Keratinocyte (primary cell): ENCODE measurements at regions not wholly inside any gene's neighbourhood (a gene's known extent, or its start where the extent isn't known, plus 50 kb on each side); places are given as distances from the start of the nearest gene placed in this dataset.

ENCODE experiments used
- DNase-seq: peaks from one replicate; pipeline ENCODE4 v3.0.0-alpha.2; 2011; ENCODE audit warnings: low read depth, missing footprints, low spot score
- FAIRE-seq: peaks from 2 replicates; lab custom pipeline; 2011; peaks lifted over from hg19 to GRCh38; lab: Jason Lieb, UNC
- H2AFZ ChIP-seq: 2 replicates; pipeline ENCODE4 v1.6.0; 2012; ENCODE audit warnings: low read length, control low read depth, inconsistent platforms; ENCODE audit not compliant: control insufficient read depth
- H3K27ac ChIP-seq: 2 replicates; pipeline ENCODE4 v1.5.1; 2011; ENCODE audit warnings: low read length; ENCODE audit not compliant: control insufficient read depth, insufficient read depth
- H3K27me3 ChIP-seq: 3 replicates; pipeline ENCODE4 v1.6.0; 2011; ENCODE audit warnings: low read length; ENCODE audit not compliant: control insufficient read depth, insufficient read depth; ENCODE audit errors: extremely low read depth
- H3K36me3 ChIP-seq, 2 experiments: 2 replicates in 1 of 2; 3 replicates in 1 of 2; pipeline ENCODE4 v1.5.1; 2011; ENCODE audit warnings: low read length in 2 of 2, mild to moderate bottlenecking in 1 of 2; ENCODE audit not compliant: control insufficient read depth in 2 of 2, insufficient read depth in 2 of 2; ENCODE audit errors: extremely low read depth in 1 of 2
- H3K4me1 ChIP-seq: 3 replicates; pipeline ENCODE4 v1.5.1; 2011; ENCODE audit warnings: low read length; ENCODE audit not compliant: control insufficient read depth, insufficient read depth; ENCODE audit errors: extremely low read depth
- H3K4me2 ChIP-seq: 3 replicates; pipeline ENCODE4 v1.6.0; 2011; ENCODE audit warnings: low read depth, low read length; ENCODE audit not compliant: control insufficient read depth, insufficient read depth; ENCODE audit errors: extremely low read depth
- H3K4me3 ChIP-seq, 3 experiments: fragments of 200-600 bp in 1 of 3; sonication (generic) in 1 of 3; 2 replicates in 2 of 3; 3 replicates in 1 of 3; pipeline ENCODE4 v1.5.1; 2011 to 2016; ENCODE audit warnings: low read length in 3 of 3, mild to moderate bottlenecking in 3 of 3, control low read depth in 2 of 3, inconsistent platforms in 1 of 3, low read depth in 1 of 3, mixed read lengths in 1 of 3, mixed run types in 1 of 3, moderate library complexity in 1 of 3; ENCODE audit not compliant: control insufficient read depth in 2 of 3, insufficient read depth in 2 of 3; ENCODE audit errors: extremely low read depth in 1 of 3
- H3K79me2 ChIP-seq: 2 replicates; pipeline ENCODE4 v1.6.0; 2012; ENCODE audit warnings: low read length; ENCODE audit not compliant: control insufficient read depth, insufficient read depth
- H3K9ac ChIP-seq: 3 replicates; pipeline ENCODE4 v1.6.0; 2011; ENCODE audit warnings: low read length; ENCODE audit not compliant: control insufficient read depth, insufficient read depth; ENCODE audit errors: extremely low read depth
- H3K9me1 ChIP-seq: 3 replicates; pipeline ENCODE4 v1.6.0; 2011; ENCODE audit warnings: low read length; ENCODE audit not compliant: control insufficient read depth, insufficient read depth; ENCODE audit errors: extremely low read depth
- H3K9me3 ChIP-seq: 2 replicates; pipeline ENCODE4 v1.5.1; 2012; ENCODE audit warnings: low read depth, low read length; ENCODE audit not compliant: control insufficient read depth
- H4K20me1 ChIP-seq: 3 replicates; pipeline ENCODE4 v1.6.0; 2011; ENCODE audit warnings: low read length; ENCODE audit not compliant: control insufficient read depth, insufficient read depth; ENCODE audit errors: extremely low read depth
- CTCF ChIP-seq, 3 experiments: IDR thresholded peaks in 1 of 3; conservative IDR thresholded peaks in 1 of 3; optimal IDR thresholded peaks in 1 of 3; 2 replicates in 2 of 3; 3 replicates in 1 of 3; pipeline versions ENCODE3 to v1.5.1; 2011; ENCODE audit warnings: low read length in 3 of 3, mild to moderate bottlenecking in 3 of 3, moderate library complexity in 2 of 3, control low read depth in 1 of 3, inconsistent platforms in 1 of 3; ENCODE audit not compliant: insufficient read depth in 2 of 3; ENCODE audit errors: extremely low read depth in 1 of 3
- EZH2 ChIP-seq: IDR thresholded peaks from one replicate; pipeline ENCODE4 v1.6.1; 2012; ENCODE audit warnings: inconsistent platforms, mild to moderate bottlenecking, low read length, moderate library complexity
- dilution Hi-C: fragments of 300-500 bp; cut with MboI; formaldehyde crosslinking; loops from one replicate; pipeline ENCODE4 v1.7.0; 2020; ENCODE audit warnings: low sequenced_read_pairs; ENCODE audit not compliant: extremely low pct_ligation_motif_present

DNA sequence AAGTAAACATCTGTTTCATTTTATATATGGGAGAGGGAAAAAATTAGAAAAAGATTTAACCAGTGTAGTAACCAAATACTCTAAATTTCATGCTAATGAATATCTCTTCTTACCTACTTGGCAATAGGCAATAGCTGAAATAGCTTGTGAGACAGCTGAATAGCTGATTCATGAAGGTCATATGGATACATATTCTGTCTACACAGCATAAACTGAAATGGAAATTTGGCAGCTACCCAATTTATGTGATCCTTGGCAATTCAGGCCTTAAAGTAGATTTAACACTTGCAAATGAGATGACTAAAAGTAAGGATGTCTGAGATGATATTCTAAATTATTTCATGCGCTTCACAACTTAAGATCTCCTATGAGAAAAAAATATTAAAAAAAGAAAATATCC, 261.2 kb upstream of the SEMA3A start:
- no peaks in the 10 kb centered on the region for H4K20me1 ChIP-seq
- dilution Hi-C loops: no loop called here
- DNase-seq (no peak), FAIRE-seq (no peak)
- no peaks in the 10 kb centered on the region for H3K27me3 ChIP-seq
- TF ChIP-seq CTCF (optimal IDR thresholded peaks at IDR 0.05 in 1 of 3, IDR thresholded peaks at IDR 0.05 in 1 of 3, conservative IDR thresholded peaks at IDR 0.05 in 1 of 3; ENCODE audit: extremely low read depth in 1 of 3, insufficient read depth in 2 of 3, low read length in 3 of 3): no peak
- no peak for TF ChIP-seq EZH2
- no peaks in the 10 kb centered on the region for H3K79me2 ChIP-seq
- no peaks in the 10 kb centered on the region for H3K9me3 ChIP-seq
- H3K9me1 ChIP-seq: no peaks in the 10 kb centered on the region
- H3K36me3 ChIP-seq: no peaks in the 10 kb centered on the region
- H2AFZ ChIP-seq: no peak overlapping the region
- H3K4me1 ChIP-seq: no peaks in the 10 kb centered on the region
- H3K9ac ChIP-seq: no peak overlapping the region
- no peak overlapping the region for H3K4me3 ChIP-seq
- H3K4me2 ChIP-seq: no peak overlapping the region
- H3K27ac ChIP-seq: no peak overlapping the region

DNA sequence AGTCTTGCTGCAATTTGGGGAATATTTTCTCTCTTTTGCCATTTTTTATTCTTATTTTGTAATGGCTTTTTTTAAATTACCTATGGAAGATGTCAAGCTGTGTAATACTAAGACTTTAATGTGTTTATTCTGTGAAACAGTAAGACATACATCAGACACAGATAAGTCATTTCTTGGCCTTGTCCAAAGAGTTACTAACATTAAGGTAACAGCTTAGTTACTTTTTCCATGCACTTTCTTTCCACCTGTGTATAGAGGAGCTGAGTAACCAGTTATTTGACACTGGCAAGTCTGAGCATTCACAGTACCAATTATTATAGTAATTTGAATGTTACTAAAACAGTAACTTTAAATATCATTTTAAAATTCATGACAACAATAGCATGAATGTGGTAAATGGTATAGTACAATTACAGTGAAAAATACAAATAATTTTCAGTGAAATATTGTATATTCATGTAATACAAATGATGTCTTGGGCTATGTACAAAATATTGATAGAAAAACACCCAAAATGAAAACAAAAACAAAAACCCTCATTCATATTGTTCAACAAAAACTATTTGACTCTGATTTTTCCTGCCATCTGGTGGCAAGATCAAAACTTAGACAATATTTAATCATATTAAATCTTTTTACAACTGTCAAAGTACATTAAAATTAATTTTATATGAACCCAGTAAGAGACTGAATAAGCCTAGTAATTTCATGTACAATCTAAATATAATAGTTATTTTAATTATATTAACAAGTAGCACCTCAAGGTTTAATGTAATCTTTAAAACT, 259.8 kb upstream of the SEMA3A start:
- Histone ChIP-seq H3K9me3 (no peaks in the 10 kb centered on the region), H2AFZ (no peak overlapping the region), H3K9ac (no peak overlapping the region), H3K27ac (no peak overlapping the region), H3K36me3 (no peaks in the 10 kb centered on the region), H3K79me2 (no peaks in the 10 kb centered on the region), H3K4me3 (no peak overlapping the region), H3K4me2 (no peak overlapping the region), H3K4me1 (no peaks in the 10 kb centered on the region), H3K27me3 (no peaks in the 10 kb centered on the region), H3K9me1 (no peaks in the 10 kb centered on the region), H4K20me1 (no peaks in the 10 kb centered on the region)
- DNase-seq: no peak
- TF ChIP-seq EZH2 (no peak), CTCF (optimal IDR thresholded peaks at IDR 0.05 in 1 of 3, IDR thresholded peaks at IDR 0.05 in 1 of 3, conservative IDR thresholded peaks at IDR 0.05 in 1 of 3; ENCODE audit: extremely low read depth in 1 of 3, insufficient read depth in 2 of 3, low read length in 3 of 3) (no peak)
- dilution Hi-C loops: no loop called here
- no peak for FAIRE-seq
